Loucy (cell line): ENCODE measurements at regions not wholly inside any gene's neighbourhood (a gene's known extent, or its start where the extent isn't known, plus 50 kb on each side); places are given as distances from the start of the nearest gene placed in this dataset.

Source experiments
- H2AFZ ChIP-seq: fragments of 200-600 bp; sonication (generic); 2 replicates; pipeline ENCODE4 v1.6.0; 2016; ENCODE audit warnings: antibody characterized with exemption, mild to moderate bottlenecking, low read length, moderate library complexity
- H3F3A ChIP-seq: fragments of 200-600 bp; 2 replicates; pipeline ENCODE4 v1.6.0; 2016; ENCODE audit warnings: antibody characterized with exemption, low read depth, mild to moderate bottlenecking
- H3K27me3 ChIP-seq: fragments of 200-600 bp; sonication (generic); 2 replicates; pipeline ENCODE4 v1.6.1; 2014; ENCODE audit warnings: low read length, mild to moderate bottlenecking; ENCODE audit not compliant: insufficient read depth, poor library complexity, severe bottlenecking
- H3K36me3 ChIP-seq: fragments of 200-600 bp; sonication (generic); 2 replicates; pipeline ENCODE4 v1.6.1; 2016; ENCODE audit warnings: low read length; ENCODE audit not compliant: insufficient read depth
- H3K4me1 ChIP-seq: fragments of 200-600 bp; sonication (generic); 2 replicates; pipeline ENCODE4 v1.5.1; 2014; ENCODE audit warnings: low read length, mild to moderate bottlenecking; ENCODE audit not compliant: insufficient read depth, poor library complexity, severe bottlenecking
- H3K4me2 ChIP-seq: fragments of 200-600 bp; sonication (generic); 2 replicates; pipeline ENCODE4 v1.6.0; 2014; ENCODE audit warnings: antibody characterized with exemption, low read length, low read depth, mild to moderate bottlenecking; ENCODE audit not compliant: poor library complexity, severe bottlenecking
- H3K4me3 ChIP-seq: fragments of 200-600 bp; sonication (generic); 2 replicates; pipeline ENCODE4 v1.5.1; 2014; ENCODE audit warnings: low read length, mild to moderate bottlenecking, mixed read lengths; ENCODE audit not compliant: poor library complexity, severe bottlenecking
- H3K79me2 ChIP-seq: fragments of 200-600 bp; sonication (generic); 2 replicates; pipeline ENCODE4 v1.6.1; 2014; ENCODE audit warnings: low read length; ENCODE audit not compliant: insufficient read depth
- H3K9ac ChIP-seq: fragments of 200-600 bp; sonication (generic); 2 replicates; pipeline ENCODE4 v1.6.0; 2014; ENCODE audit warnings: mild to moderate bottlenecking, low read depth, low read length, moderate library complexity; ENCODE audit not compliant: poor library complexity, severe bottlenecking
- H3K9me2 ChIP-seq: fragments of 200-600 bp; sonication (generic); replicated peaks from 2 replicates; pipeline ENCODE4 v1.6.1; 2016; ENCODE audit warnings: low read depth, low read length, mixed read lengths
- H3K9me3 ChIP-seq: fragments of 200-600 bp; sonication (generic); 2 replicates; pipeline ENCODE4 v1.6.1; 2014; ENCODE audit warnings: mild to moderate bottlenecking, antibody characterized with exemption, low read length, low read depth; ENCODE audit not compliant: insufficient read depth
- H4K20me1 ChIP-seq: fragments of 200-600 bp; sonication (generic); 2 replicates; pipeline ENCODE4 v1.6.0; 2014; ENCODE audit warnings: antibody characterized with exemption, low read length, mild to moderate bottlenecking; ENCODE audit not compliant: insufficient read depth, poor library complexity, severe bottlenecking
- EZH2phosphoT487 ChIP-seq: fragments of 200-600 bp; IDR thresholded peaks from 2 replicates; pipeline ENCODE4 v1.6.1; 2018; ENCODE audit warnings: antibody characterized with exemption, mild to moderate bottlenecking, moderate library complexity, borderline replicate concordance
- TF ChIP-seq, protein P1 (sequence below): fragments of 200-600 bp; sonication (generic); conservative IDR thresholded peaks from 2 replicates; pipeline ENCODE4 v1.5.1; 2014; ENCODE audit warnings: mild to moderate bottlenecking, antibody characterized with exemption, low read length

DNA sequence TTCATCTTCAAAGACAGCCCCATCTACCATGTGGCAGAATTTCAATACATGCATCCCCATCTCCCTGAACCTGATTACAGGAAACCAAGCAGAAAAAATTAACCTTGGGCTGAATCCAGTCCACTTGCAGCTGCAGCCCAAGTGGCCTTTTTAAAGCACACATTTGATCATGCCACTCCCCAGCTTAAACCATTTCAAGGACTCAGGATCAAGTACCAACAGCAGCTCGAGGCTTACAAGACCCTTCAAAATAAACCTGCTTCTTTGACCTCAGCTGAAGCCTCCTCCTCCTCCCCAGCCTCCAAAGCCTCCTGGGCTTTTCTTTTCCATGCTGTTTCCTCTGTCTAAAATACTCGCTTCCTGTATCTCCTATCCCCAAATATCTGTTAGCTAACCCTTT lies 50.7 kb upstream of the KIT start:
- no peaks in the 10 kb centered on the region for H3K9me2 ChIP-seq
- no peaks in the 10 kb centered on the region for H3K27me3 ChIP-seq
- no peaks in the 10 kb centered on the region for H3F3A ChIP-seq
- TF ChIP-seq EZH2phosphoT487, result no peak
- TF ChIP-seq, protein P1, sequence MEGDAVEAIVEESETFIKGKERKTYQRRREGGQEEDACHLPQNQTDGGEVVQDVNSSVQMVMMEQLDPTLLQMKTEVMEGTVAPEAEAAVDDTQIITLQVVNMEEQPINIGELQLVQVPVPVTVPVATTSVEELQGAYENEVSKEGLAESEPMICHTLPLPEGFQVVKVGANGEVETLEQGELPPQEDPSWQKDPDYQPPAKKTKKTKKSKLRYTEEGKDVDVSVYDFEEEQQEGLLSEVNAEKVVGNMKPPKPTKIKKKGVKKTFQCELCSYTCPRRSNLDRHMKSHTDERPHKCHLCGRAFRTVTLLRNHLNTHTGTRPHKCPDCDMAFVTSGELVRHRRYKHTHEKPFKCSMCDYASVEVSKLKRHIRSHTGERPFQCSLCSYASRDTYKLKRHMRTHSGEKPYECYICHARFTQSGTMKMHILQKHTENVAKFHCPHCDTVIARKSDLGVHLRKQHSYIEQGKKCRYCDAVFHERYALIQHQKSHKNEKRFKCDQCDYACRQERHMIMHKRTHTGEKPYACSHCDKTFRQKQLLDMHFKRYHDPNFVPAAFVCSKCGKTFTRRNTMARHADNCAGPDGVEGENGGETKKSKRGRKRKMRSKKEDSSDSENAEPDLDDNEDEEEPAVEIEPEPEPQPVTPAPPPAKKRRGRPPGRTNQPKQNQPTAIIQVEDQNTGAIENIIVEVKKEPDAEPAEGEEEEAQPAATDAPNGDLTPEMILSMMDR, result no peak
- no peak overlapping the region for H3K4me3 ChIP-seq
- no peak overlapping the region for H2AFZ ChIP-seq
- no peaks in the 10 kb centered on the region for H3K36me3 ChIP-seq
- H3K4me2 ChIP-seq, result no peak overlapping the region
- H4K20me1 ChIP-seq, result no peaks in the 10 kb centered on the region
- no peaks in the 10 kb centered on the region for H3K9me3 ChIP-seq
- H3K79me2 ChIP-seq, result no peaks in the 10 kb centered on the region
- no peak overlapping the region for H3K9ac ChIP-seq
- no peaks in the 10 kb centered on the region for H3K4me1 ChIP-seq

DNA sequence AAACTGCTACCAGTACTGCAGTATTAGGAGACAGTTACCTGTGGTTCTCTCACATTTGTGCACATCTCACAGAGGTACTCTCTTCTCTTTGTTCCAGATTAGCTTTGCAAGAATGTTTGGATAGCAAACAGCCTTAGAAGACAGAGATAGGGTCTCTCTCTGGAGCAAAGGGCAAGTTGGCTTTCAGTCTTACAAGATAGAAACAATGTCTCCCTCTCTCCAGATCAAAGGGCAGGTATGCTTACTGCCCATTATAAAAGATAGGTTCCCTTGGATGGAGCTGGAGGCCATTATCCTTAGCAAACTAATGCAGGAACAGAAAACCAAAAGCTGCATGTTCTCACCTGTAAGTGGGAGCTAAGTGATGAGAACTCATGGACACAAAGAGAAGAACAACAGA lies 50.2 kb upstream of the KIT start:
- Histone ChIP-seq H3K79me2 (no peaks in the 10 kb centered on the region), H2AFZ (no peak overlapping the region), H4K20me1 (no peaks in the 10 kb centered on the region), H3K4me3 (no peak overlapping the region), H3F3A (no peaks in the 10 kb centered on the region), H3K36me3 (no peaks in the 10 kb centered on the region), H3K4me1 (no peaks in the 10 kb centered on the region), H3K9me2 (no peaks in the 10 kb centered on the region), H3K9ac (no peak overlapping the region), H3K9me3 (no peaks in the 10 kb centered on the region), H3K4me2 (no peak overlapping the region), H3K27me3 (no peaks in the 10 kb centered on the region)
- TF ChIP-seq, protein P1, result no peak
- TF ChIP-seq EZH2phosphoT487, result no peak
